NCI-H748 (cell line): ENCODE measurements at regions not wholly inside any gene's neighbourhood (a gene's known extent, or its start where the extent isn't known, plus 50 kb on each side); places are given as distances from the start of the nearest gene placed in this dataset.
A peak's percentile ranks its signal among the peaks of the same experiment; 100 is the strongest.
"Not testable (repeated sequence)": the region's sequence is repeated elsewhere in the genome, so short reads cannot be mapped to it uniquely, and the experiment has no call there.

Source experiments
- DNase-seq: peaks from one replicate; lab custom pipeline; 2025; ENCODE audit not compliant: unreplicated experiment; lab: John Stamatoyannopoulos, UW

DNA sequence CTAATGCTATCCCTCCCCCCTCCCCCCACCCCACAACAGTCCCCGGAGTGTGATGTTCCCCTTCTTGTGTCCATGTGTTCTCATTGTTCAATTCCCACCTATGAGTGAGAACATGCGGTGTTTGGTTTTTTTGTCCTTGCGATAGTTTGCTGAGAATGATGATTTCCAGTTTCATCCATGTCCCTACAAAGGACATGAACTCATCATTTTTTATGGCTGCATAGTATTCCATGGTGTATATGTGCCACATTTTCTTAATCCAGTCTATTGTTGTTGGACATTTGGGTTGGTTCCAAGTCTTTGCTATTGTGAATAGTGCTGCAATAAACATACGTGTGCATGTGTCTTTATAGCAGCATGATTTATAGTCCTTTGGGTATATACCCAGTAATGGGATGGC lies 133.7 kb upstream of the ANK3 start:
- not testable (repeated sequence) for DNase-seq

- no peak for DNase-seq
Observed at GRCh38 chr10:60522617-60523016, 132.9 kb upstream of the ANK3 start.

DNA sequence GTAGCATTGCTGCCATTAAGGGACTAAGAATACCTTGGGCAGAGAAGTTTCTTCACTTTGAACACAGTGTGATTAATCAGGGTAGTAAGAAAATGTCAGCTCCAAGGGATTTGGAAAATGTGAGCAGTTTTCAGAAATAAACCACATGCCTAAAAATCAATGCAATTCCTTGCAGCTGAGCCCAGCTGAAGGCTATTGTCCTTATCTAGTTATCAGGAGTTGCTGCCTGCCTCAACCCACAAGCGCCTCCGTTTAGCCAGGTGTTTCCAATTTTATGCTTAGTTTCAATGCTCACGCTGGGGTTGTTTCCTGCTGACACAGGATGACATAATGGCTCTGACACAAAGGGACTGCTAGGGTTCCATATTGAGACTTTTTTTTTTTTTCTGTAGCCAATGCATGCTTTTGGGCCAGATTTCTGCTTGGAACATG lies 132.3 kb upstream of the ANK3 start:
- DNase-seq = peak; percentile 82

GRCh38 chr10:60518745-60519144 lies 129.1 kb upstream of the ANK3 start:
- DNase-seq = peak; percentile 13

- no peak for DNase-seq
Observed at GRCh38 chr10:60517805-60518204, 128.1 kb upstream of the ANK3 start.

DNA sequence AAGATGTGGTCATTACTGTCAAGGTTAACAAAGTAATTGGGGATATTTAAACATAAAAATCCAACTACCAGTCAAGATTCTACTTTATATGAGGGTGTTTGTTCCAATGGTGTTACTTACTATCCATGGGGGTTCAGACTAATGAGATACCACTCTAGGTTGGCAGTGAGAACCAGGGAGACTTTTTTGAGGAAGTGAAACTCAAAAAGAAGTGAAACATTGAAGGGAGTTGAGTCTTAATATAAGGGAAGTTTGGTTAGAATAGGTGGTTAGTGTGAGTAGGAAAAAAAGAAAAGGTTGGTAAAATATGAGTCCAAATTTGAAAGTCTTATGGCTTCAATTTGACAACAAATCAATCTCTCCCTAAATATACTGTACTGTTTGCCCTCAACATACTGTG lies 123.6 kb upstream of the ANK3 start:
- no peak for DNase-seq

DNA sequence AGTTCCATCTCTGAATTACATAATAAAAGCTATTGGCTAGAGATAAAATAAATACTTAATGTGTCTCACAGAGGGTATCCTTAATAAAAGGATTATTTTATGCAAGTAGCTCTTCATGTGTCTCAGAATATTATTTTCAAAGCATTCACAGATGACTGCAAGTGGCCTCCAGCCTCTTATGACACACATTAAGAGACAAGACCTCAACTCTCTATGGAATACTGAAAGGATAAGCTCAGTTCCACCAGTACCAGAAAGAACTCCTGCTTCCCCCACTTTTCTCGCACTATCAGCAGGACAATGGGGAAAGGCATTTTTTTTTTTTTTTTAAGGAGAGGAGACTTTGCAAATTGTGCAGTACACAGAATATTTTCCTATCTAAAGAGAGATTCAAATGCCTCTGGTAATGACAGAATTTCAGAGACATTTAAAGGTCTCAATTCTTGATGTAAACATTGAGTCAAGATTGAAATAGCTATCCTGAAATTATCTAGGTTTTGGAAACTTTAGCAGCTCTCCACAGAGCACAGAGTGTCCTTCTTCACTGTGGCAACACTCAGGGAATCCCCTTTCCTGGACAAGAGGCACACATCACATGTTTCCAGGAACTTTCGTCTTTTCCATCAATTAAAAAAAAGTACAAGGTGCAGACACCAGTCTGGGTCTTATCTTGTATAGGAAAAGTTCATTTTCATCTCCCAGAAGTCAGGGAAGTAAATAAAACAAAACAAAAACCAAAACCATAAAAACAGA lies 122.0 kb upstream of the ANK3 start:
- no peak for DNase-seq

DNA sequence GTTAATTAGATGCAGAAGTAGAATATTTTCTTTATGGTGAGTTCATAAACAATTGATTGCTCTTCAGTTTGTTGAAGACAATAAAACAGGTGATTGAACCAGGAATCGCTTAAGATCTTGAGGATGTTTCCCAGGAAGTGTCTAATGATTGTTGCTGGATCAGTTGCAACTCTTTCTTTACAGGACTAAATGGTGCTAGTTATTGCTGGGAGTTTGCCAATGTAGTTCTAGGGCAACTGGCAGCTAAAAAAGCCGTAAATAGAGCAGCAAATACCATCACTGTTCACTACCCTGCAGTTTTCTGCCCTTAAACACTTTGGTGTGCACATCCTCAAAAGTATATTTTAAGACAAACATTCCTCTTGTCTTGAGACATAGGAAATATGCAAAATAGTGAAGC lies 119.2 kb upstream of the ANK3 start:
- no peak for DNase-seq

DNA sequence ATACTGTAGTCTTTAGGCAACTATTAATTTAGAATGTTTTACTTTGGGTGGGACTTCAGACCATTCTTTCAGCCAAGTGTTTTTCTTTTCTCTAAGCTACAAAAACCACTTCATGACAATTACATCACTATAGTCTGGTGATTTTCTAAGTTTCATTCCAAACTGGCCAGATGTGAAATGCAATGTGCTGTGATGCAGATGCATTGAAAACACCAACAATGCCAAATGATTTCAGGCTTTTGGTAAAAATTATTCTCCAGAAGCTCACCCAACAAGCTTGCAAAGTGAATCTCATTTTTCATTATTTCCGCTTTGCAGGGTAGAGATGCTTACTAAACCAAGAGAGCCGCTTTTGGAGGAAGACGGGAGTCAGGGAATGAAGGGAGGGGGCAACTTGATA lies 118.4 kb upstream of the ANK3 start:
- no peak for DNase-seq

GRCh38 chr10:60502621-60503020 lies 112.9 kb upstream of the ANK3 start:
- no peak for DNase-seq

DNA sequence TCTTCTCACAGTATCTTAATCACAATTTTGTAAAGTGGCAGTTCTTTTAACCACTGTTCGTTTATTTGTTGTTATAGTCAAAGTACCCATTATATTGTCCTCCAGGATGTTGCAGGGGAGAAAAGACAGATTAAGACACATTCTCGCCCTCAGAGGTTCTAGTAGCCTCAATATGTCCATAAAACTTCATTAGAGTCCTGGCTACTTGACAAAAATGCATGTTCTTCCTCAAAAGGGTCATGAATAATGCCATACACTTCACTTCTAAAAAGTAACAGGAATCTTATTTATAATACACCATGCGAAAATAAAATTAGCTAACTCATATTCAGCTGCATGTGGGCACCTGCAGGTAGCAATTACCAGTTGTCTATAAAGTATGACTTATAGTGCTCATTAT lies 109.3 kb upstream of the ANK3 start:
- no peak for DNase-seq

GRCh38 chr10:60497364-60497763 lies 107.7 kb upstream of the ANK3 start:
- no peak for DNase-seq

DNA sequence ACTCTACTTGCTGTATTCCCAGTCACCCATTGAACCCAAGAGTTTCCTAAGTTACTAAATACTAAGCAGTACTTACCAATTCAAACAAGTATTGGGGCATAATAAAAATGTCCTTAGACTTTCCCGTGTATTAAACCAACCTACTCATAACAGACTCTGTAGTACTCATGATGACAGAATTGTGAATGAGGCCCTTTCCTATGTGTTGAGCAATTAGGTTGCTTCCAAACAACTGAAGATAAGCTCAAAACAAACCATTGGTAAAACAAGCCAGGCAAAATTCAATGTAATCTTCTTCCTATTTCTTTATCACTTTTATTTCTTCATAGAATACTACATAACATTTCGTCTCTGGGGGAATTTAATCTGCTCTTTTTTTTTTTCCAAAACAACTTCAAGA lies 106.5 kb upstream of the ANK3 start:
- DNase-seq = no peak

DNA sequence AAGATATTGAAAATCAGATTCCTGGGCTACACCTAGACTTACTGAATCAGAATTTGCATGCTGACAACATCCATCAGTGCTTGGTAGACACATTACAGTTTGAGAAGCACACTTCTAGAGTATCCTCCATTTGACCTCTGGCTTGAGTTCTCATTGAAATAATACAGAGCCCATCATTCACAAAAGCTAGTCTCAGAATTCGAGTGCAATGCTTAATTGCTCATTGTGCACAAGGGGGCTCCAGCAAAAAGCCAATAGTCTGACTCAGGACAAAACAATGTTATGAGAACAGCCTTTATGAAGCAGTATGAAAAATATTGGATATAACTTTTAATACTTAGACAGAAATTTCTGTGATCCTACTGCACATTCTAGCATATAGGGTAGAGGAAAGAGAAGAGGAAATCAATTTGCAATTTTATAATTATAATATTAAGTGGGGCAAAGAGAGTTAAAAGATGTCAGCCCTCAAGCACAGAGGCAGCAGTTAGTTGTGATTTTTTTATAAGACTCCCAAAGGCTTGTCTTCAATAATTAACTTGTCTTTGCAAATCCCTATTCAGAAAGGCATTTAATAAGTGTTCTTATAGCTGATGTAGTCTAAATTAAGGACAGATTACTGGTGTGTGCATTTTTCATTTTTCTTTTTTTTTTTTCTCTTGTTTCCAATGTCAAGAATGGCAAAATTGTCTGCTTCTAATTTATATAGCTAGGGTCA lies 105.8 kb upstream of the ANK3 start:
- peak; percentile 4 for DNase-seq

DNA sequence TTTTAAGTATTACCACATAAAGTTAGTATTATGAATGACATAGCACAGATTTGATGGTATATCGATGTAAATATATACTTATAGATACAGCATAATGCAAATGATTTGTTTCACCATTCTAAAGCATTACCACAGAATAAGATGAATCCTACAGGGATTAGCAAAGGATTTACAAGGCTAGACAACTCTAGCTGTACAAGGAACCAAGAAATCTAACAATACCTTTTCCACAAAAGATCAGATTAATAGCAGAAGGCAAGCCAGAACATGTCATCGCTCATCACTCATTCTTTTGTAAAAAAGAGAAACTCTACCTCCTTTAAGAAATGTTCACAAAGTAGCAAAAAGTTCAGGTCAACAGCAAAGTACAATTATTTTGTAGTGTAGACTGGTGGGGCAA lies 105.1 kb upstream of the ANK3 start:
- DNase-seq = no peak

GRCh38 chr10:60491162-60491561 lies 101.5 kb upstream of the ANK3 start:
- DNase-seq = no peak

DNA sequence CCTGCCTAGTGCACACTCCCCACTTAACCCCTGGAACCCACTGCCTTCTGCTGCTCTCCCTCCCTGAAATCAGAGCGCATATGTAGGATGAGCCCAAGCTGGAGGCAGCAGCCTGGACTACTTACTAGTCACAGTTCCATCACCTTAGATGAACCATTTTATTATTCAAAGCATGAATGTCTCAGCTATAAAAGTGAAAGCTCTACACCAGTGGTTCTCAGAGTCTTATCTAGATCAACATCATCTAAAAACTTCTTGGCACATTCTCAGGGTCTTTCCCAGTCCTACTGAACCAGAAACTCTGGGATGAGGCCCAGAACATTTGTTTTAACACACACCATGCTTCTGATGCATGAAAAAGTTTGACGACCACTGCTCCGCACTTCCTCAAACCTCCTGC lies 100.3 kb upstream of the ANK3 start:
- DNase-seq = no peak

GRCh38 chr10:60488111-60488669 lies 98.5 kb upstream of the ANK3 start:
- DNase-seq = no peak

- no peak for DNase-seq
Observed at GRCh38 chr10:60487543-60487942, 97.9 kb upstream of the ANK3 start.

- no peak for DNase-seq
Observed at GRCh38 chr10:60485025-60485424, 95.3 kb upstream of the ANK3 start.

DNA sequence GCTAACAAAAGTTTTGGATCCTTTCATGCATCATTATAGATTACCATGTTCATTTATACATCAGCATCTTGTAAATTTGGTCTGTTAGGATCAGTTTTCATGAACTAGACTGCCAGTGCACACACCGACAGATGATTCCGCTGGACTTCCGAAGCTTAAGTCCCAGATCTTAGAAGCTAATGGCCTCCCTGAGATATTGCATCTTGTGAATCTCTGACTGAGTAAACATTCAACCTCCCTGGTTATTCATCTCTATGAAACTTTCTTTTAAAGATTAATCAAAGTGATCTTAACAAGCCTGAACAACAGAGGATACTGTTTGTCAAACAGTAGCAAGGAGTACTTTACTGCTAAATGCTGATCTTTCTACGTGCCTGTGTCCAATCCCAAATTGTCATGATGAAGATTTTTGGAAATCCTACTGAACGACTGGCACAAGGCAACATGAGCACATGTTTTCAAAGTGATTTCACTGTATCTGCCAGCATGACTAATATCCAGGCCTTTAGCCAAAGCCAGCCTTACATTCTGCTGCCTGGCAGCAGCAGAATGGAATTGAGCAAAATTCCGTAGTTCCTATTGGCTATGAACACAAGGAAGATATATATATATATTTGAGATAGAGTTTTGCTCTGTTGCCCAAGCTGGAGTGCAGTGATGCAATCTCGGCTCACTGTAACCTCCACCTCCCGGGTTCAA lies 91.3 kb upstream of the ANK3 start:
- DNase-seq = no peak
